ENCODE measurements at regions not wholly inside any gene's neighbourhood (a gene's known extent, or its start where the extent isn't known, plus 50 kb on each side); places are given as distances from the start of the nearest gene placed in this dataset.

- Histone ChIP-seq H3K27ac (ENCODE audit: low read length) (no peak overlapping the region), H3K27me3 (ENCODE audit: insufficient read depth, low read depth, low read length) (no peaks in the 10 kb centered on the region), H3K36me3 (ENCODE audit: insufficient read depth, low read length) (no peaks in the 10 kb centered on the region), H3K4me2 (ENCODE audit: low read length) (no peak overlapping the region), H3K9me2 (ENCODE audit: insufficient read depth, low read length) (no peaks in the 10 kb centered on the region), H3F3A (ENCODE audit: insufficient read depth, low read length, poor library complexity, severe bottlenecking) (no peaks in the 10 kb centered on the region), H3K79me2 (replicated peaks; ENCODE audit: insufficient read depth, low read length) (no peaks in the 10 kb centered on the region), H4K20me1 (ENCODE audit: insufficient read depth) (no peaks in the 10 kb centered on the region), H2AFZ (ENCODE audit: low read depth, low read length) (no peak overlapping the region), H3K9ac (ENCODE audit: low read length) (no peak overlapping the region), H3K4me3 (ENCODE audit: low read length) (no peak overlapping the region), H3K9me3 (ENCODE audit: low read length) (no peaks in the 10 kb centered on the region)
- TF ChIP-seq EZH2 (IDR thresholded peaks at IDR 0.05; ENCODE audit: borderline replicate concordance, insufficient read depth, low read length, poor library complexity, severe bottlenecking) (no peak), EP300 (conservative IDR thresholded peaks at IDR 0.05; ENCODE audit: poor library complexity, severe bottlenecking) (no peak), POLR2AphosphoS5 (IDR thresholded peaks at IDR 0.05) (no peak), TAF1 (IDR thresholded peaks at IDR 0.05; ENCODE audit: low read depth) (no peak), REST (IDR thresholded peaks at IDR 0.05; ENCODE audit: borderline replicate concordance) (no peak), MXI1 (conservative IDR thresholded peaks at IDR 0.05; ENCODE audit: poor library complexity, severe bottlenecking) (no peak), RAD21 (conservative IDR thresholded peaks at IDR 0.05) (no peak), SMC3 (conservative IDR thresholded peaks at IDR 0.05; ENCODE audit: poor library complexity) (no peak), CTCF (IDR thresholded peaks at IDR 0.05; ENCODE audit: poor library complexity, severe bottlenecking) (no peak)
These were observed 387.3 kb upstream of the EPHA7 start for GRCh38 chr6:93806409-93807270.

- TF ChIP-seq EZH2 (IDR thresholded peaks at IDR 0.05; ENCODE audit: borderline replicate concordance, insufficient read depth, low read length, poor library complexity, severe bottlenecking) (no peak), POLR2AphosphoS5 (IDR thresholded peaks at IDR 0.05) (no peak), RAD21 (conservative IDR thresholded peaks at IDR 0.05) (no peak), REST (IDR thresholded peaks at IDR 0.05; ENCODE audit: borderline replicate concordance) (no peak), CTCF (IDR thresholded peaks at IDR 0.05; ENCODE audit: poor library complexity, severe bottlenecking) (no peak), MXI1 (conservative IDR thresholded peaks at IDR 0.05; ENCODE audit: poor library complexity, severe bottlenecking) (no peak), EP300 (conservative IDR thresholded peaks at IDR 0.05; ENCODE audit: poor library complexity, severe bottlenecking) (no peak), TAF1 (IDR thresholded peaks at IDR 0.05; ENCODE audit: low read depth) (no peak), SMC3 (conservative IDR thresholded peaks at IDR 0.05; ENCODE audit: poor library complexity) (no peak)
These were observed 381.9 kb upstream of the EPHA7 start for GRCh38 chr6:93801101-93801847.

More at GRCh38 chr6:93801101-93801847, 381.9 kb upstream of the EPHA7 start:
- Histone ChIP-seq H4K20me1 (ENCODE audit: insufficient read depth) (no peaks in the 10 kb centered on the region), H2AFZ (ENCODE audit: low read depth, low read length) (no peak overlapping the region), H3K9me2 (ENCODE audit: insufficient read depth, low read length) (no peaks in the 10 kb centered on the region), H3K9me3 (ENCODE audit: low read length) (no peaks in the 10 kb centered on the region), H3K9ac (ENCODE audit: low read length) (no peak overlapping the region), H3K36me3 (ENCODE audit: insufficient read depth, low read length) (no peaks in the 10 kb centered on the region), H3K4me2 (ENCODE audit: low read length) (no peak overlapping the region), H3K4me3 (ENCODE audit: low read length) (no peak overlapping the region), H3F3A (ENCODE audit: insufficient read depth, low read length, poor library complexity, severe bottlenecking) (no peaks in the 10 kb centered on the region), H3K27me3 (ENCODE audit: insufficient read depth, low read depth, low read length) (no peaks in the 10 kb centered on the region), H3K79me2 (replicated peaks; ENCODE audit: insufficient read depth, low read length) (no peaks in the 10 kb centered on the region), H3K27ac (ENCODE audit: low read length) (no peak overlapping the region)

Measured in neural cell (in vitro differentiated cells).